Trophoblast cell (in vitro differentiated cells and primary cell): ENCODE measurements at regions not wholly inside any gene's neighbourhood (a gene's known extent, or its start where the extent isn't known, plus 50 kb on each side); places are given as distances from the start of the nearest gene placed in this dataset.

Experiments used
- DNase-seq, 2 donors: peaks; one replicate each; pipeline ENCODE4 v3.0.0-alpha.2; 2016
- H2AFZ ChIP-seq: 2 replicates; pipeline ENCODE4 v1.6.1; 2013; ENCODE audit warnings: low read length, moderate library complexity, mild to moderate bottlenecking; ENCODE audit not compliant: insufficient read depth, poor library complexity
- H2AK5ac ChIP-seq: 2 replicates; pipeline ENCODE4 v1.6.1; 2013; ENCODE audit warnings: mild to moderate bottlenecking, low read length
- H2BK120ac ChIP-seq: 2 replicates; pipeline ENCODE4 v1.6.1; 2013; ENCODE audit warnings: low read length, mild to moderate bottlenecking, moderate library complexity; ENCODE audit not compliant: insufficient read depth, poor library complexity
- H2BK12ac ChIP-seq: 2 replicates; pipeline ENCODE4 v1.6.1; 2013; ENCODE audit warnings: mild to moderate bottlenecking, low read length, moderate library complexity
- H2BK5ac ChIP-seq: 2 replicates; pipeline ENCODE4 v1.6.1; 2013; ENCODE audit warnings: low read length, low read depth, moderate library complexity, mild to moderate bottlenecking; ENCODE audit not compliant: poor library complexity
- H3K14ac ChIP-seq: 2 replicates; pipeline ENCODE4 v1.6.1; 2013; ENCODE audit warnings: mild to moderate bottlenecking, low read length
- H3K18ac ChIP-seq: 2 replicates; pipeline ENCODE4 v1.6.1; 2013; ENCODE audit warnings: mild to moderate bottlenecking, low read length
- H3K23ac ChIP-seq: 2 replicates; pipeline ENCODE4 v1.6.1; 2013; ENCODE audit warnings: low read length
- H3K27ac ChIP-seq: 2 replicates; pipeline ENCODE4 v1.5.1; 2013; ENCODE audit warnings: low read depth, mild to moderate bottlenecking, inconsistent platforms, low read length, moderate library complexity
- H3K27me3 ChIP-seq: 2 replicates; pipeline ENCODE4 v1.6.1; 2013; ENCODE audit warnings: inconsistent platforms, mild to moderate bottlenecking, low read length, moderate library complexity; ENCODE audit not compliant: insufficient read depth
- H3K36me3 ChIP-seq, 2 experiments: 1 replicate in 1 of 2; 2 replicates in 1 of 2; pipeline ENCODE4 v1.6.1; 2013; ENCODE audit warnings: low read length in 2 of 2, mild to moderate bottlenecking in 2 of 2, moderate library complexity in 1 of 2; ENCODE audit not compliant: insufficient read depth in 2 of 2, control insufficient read depth in 1 of 2
- H3K4ac ChIP-seq: 2 replicates; pipeline ENCODE4 v1.6.1; 2013; ENCODE audit warnings: low read depth, mild to moderate bottlenecking, low read length, moderate library complexity
- H3K4me1 ChIP-seq, 2 experiments: 1 replicate in 1 of 2; 2 replicates in 1 of 2; pipeline ENCODE4 v1.6.1; 2013; ENCODE audit warnings: low read length in 2 of 2, mild to moderate bottlenecking in 2 of 2, moderate library complexity in 1 of 2; ENCODE audit not compliant: insufficient read depth in 2 of 2, control insufficient read depth in 1 of 2
- H3K4me2 ChIP-seq: 2 replicates; pipeline ENCODE4 v1.6.1; 2013; ENCODE audit warnings: inconsistent platforms, mild to moderate bottlenecking, low read length, moderate library complexity
- H3K4me3 ChIP-seq: 2 replicates; pipeline ENCODE4 v1.5.1; 2013; ENCODE audit warnings: mild to moderate bottlenecking, low read depth, low read length, inconsistent platforms
- H3K79me1 ChIP-seq: one replicate; pipeline ENCODE4 v1.6.1; 2013; ENCODE audit warnings: low read length
- H3K79me2 ChIP-seq: 2 replicates; pipeline ENCODE4 v1.6.1; 2013; ENCODE audit warnings: low read length, mild to moderate bottlenecking; ENCODE audit not compliant: control insufficient read depth, insufficient read depth, poor library complexity
- H3K9ac ChIP-seq: 2 replicates; pipeline ENCODE4 v1.6.1; 2013; ENCODE audit warnings: mild to moderate bottlenecking, low read length
- H3K9me3 ChIP-seq: 2 replicates; pipeline ENCODE4 v1.6.1; 2013; ENCODE audit warnings: low read depth, mild to moderate bottlenecking, control low read depth, inconsistent platforms, low read length; ENCODE audit not compliant: insufficient read depth
- H4K12ac ChIP-seq: 2 replicates; pipeline ENCODE4 v1.6.1; 2013; ENCODE audit warnings: low read depth, mild to moderate bottlenecking, low read length, moderate library complexity
- H4K8ac ChIP-seq: 2 replicates; pipeline ENCODE4 v1.6.1; 2013; ENCODE audit warnings: low read depth, mild to moderate bottlenecking, low read length, moderate library complexity
- H4K91ac ChIP-seq: one replicate; pipeline ENCODE4 v1.6.1; 2013; ENCODE audit warnings: low read depth, mild to moderate bottlenecking, low read length, moderate library complexity
- WGBS: extraction: QIAGEN DNeasy Blood & Tissue Kit; methylation state at CpG from one replicate; pipeline ENCODE4 v1.1.7; 2013; ENCODE audit warnings: missing lambda C conversion rate; ENCODE audit not compliant: insufficient read length, insufficient coverage; ENCODE audit errors: extremely low coverage; 5-methylcytosine and 5-hydroxymethylcytosine counted together

- H3K23ac ChIP-seq: no peak overlapping the region
- H2BK120ac ChIP-seq: no peak overlapping the region
- no peak overlapping the region for H2BK5ac ChIP-seq
These were observed 307.9 kb upstream of the MON1B start for GRCh38 chr16:76883076-76883475.

GRCh38 chr16:76885776-76886537 lies 305.0 kb upstream of the MON1B start:
- WGBS: no CpG with 5 or more reads among the region's 5 CpGs
- no peaks in the 10 kb centered on the region for H3K9me3 ChIP-seq

More at GRCh38 chr16:76883076-76883475, 307.9 kb upstream of the MON1B start:
- H3K18ac ChIP-seq: no peak overlapping the region
- peaks cover 0 to 6% of the 10 kb centered on the region in 2 experiments for H3K4me1 ChIP-seq
- H3K4ac ChIP-seq: no peak overlapping the region
- no peaks in the 10 kb centered on the region for H3K27me3 ChIP-seq
- H2AFZ ChIP-seq: no peak overlapping the region
- no peaks in the 10 kb centered on the region for H3K79me2 ChIP-seq
- H3K14ac ChIP-seq: no peak overlapping the region
- no peak overlapping the region for H3K4me3 ChIP-seq
- H4K8ac ChIP-seq: no peak overlapping the region
- H4K91ac ChIP-seq: no peak overlapping the region
- H2AK5ac ChIP-seq: no peak overlapping the region
- no peaks in the 10 kb centered on the region for H3K79me1 ChIP-seq
- H3K36me3 ChIP-seq: no peaks in the 10 kb centered on the region
- no peak overlapping the region for H3K4me2 ChIP-seq
- H2BK12ac ChIP-seq: no peak overlapping the region
- H3K9me3 ChIP-seq: no peaks in the 10 kb centered on the region
- no peak overlapping the region for H3K9ac ChIP-seq
- no peak overlapping the region for H4K12ac ChIP-seq
- DNase-seq: peak; percentile 11 to 79
- no CpG with 5 or more reads among the region's 3 CpGs for WGBS
- H3K27ac ChIP-seq: no peak overlapping the region

DNA sequence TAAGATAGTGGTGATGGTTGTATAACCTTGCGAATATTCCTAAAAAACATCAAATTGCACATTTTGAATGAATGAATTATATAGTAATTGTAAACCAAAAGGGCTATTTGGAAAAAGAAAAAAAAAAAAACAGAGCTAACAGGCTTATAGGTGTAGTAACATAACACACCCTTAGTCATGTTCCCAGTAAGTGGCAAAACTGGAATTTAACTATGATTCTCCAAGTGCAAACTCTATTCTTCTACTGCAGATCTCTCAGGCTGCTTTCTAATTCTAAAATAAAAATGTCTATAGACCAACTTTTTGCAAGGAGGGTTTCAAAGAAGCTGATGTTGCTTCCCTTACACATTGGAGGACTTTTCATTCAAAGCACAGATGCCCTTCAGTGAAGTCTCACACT lies 293.2 kb upstream of the MON1B start:
- Histone ChIP-seq H3K79me1 (no peaks in the 10 kb centered on the region), H4K8ac (no peak overlapping the region), H3K14ac (no peak overlapping the region), H3K4me2 (no peak overlapping the region), H3K27me3 (no peaks in the 10 kb centered on the region), H2AFZ (no peak overlapping the region), H3K23ac (no peak overlapping the region), H3K4me3 (no peak overlapping the region), H2BK12ac (no peak overlapping the region), H2BK120ac (no peak overlapping the region), H3K18ac (no peak overlapping the region), H4K91ac (no peak overlapping the region), H2BK5ac (no peak overlapping the region), H3K4me1 (peaks cover 2 to 3% of the 10 kb centered on the region in 2 experiments), H3K4ac (no peak overlapping the region), H3K79me2 (no peaks in the 10 kb centered on the region), H3K27ac (no peak overlapping the region), H2AK5ac (no peak overlapping the region), H3K9me3 (no peaks in the 10 kb centered on the region), H3K36me3 (no peaks in the 10 kb centered on the region), H4K12ac (no peak overlapping the region), H3K9ac (no peak overlapping the region)
- DNase-seq: peak in 1 of 2 donors; percentile 40
- WGBS: no CpG with 5 or more reads among the region's 1 CpG

More at GRCh38 chr16:76885776-76886537, 305.0 kb upstream of the MON1B start:
- no peaks in the 10 kb centered on the region for H3K79me2 ChIP-seq
- no peak overlapping the region for H4K12ac ChIP-seq
- no peak overlapping the region for H2AFZ ChIP-seq
- H3K18ac ChIP-seq: no peak overlapping the region
- H3K27me3 ChIP-seq: no peaks in the 10 kb centered on the region
- H3K23ac ChIP-seq: no peak overlapping the region
- H4K91ac ChIP-seq: no peak overlapping the region
- no peak overlapping the region for H3K4ac ChIP-seq
- no peak overlapping the region for H3K4me2 ChIP-seq
- H4K8ac ChIP-seq: no peak overlapping the region
- H3K9ac ChIP-seq: no peak overlapping the region
- no peak overlapping the region for H2BK120ac ChIP-seq
- H3K79me1 ChIP-seq: no peaks in the 10 kb centered on the region
- H2BK12ac ChIP-seq: no peak overlapping the region
- H3K4me3 ChIP-seq: no peak overlapping the region
- H3K4me1 ChIP-seq: peaks cover 0 to 6% of the 10 kb centered on the region in 2 experiments
- no peak overlapping the region for H2BK5ac ChIP-seq
- DNase-seq: no peak
- no peak overlapping the region for H2AK5ac ChIP-seq
- H3K36me3 ChIP-seq: no peaks in the 10 kb centered on the region
- no peak overlapping the region for H3K27ac ChIP-seq
- H3K14ac ChIP-seq: no peak overlapping the region

DNA sequence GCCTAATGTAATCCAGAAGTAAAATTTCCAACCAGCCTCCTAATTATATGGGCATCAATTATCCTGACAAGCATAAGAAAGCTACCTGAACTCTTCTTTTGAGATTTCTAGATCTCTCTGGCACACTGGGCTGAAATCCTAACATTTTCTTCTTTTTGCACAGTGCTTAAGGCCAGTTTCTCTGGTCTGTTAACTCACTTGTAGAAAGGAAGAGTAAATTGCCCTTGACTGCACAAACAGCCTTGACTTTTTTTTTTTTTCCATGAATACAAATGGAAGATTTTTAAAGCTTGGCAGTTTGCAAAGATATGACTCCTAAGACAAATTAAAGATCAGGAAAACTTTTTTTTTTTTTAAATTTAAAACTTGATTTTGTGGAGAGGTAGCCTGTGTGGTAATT lies 291.2 kb upstream of the MON1B start:
- Histone ChIP-seq H3K79me1 (no peaks in the 10 kb centered on the region), H2AFZ (no peak overlapping the region), H4K8ac (no peak overlapping the region), H3K4me3 (no peak overlapping the region), H3K79me2 (no peaks in the 10 kb centered on the region), H3K27me3 (no peaks in the 10 kb centered on the region), H3K4ac (no peak overlapping the region), H3K27ac (no peak overlapping the region), H3K14ac (no peak overlapping the region), H3K23ac (no peak overlapping the region), H2AK5ac (no peak overlapping the region), H2BK120ac (no peak overlapping the region), H4K12ac (no peak overlapping the region), H2BK12ac (no peak overlapping the region), H3K4me2 (no peak overlapping the region), H3K4me1 (no peaks in the 10 kb centered on the region), H3K9me3 (no peaks in the 10 kb centered on the region), H2BK5ac (no peak overlapping the region), H3K18ac (no peak overlapping the region), H3K36me3 (no peaks in the 10 kb centered on the region), H4K91ac (no peak overlapping the region), H3K9ac (no peak overlapping the region)
- DNase-seq: no peak
